Hepatocyte (in vitro differentiated cells): ENCODE measurements at regions not wholly inside any gene's neighbourhood (a gene's known extent, or its start where the extent isn't known, plus 50 kb on each side); places are given as distances from the start of the nearest gene placed in this dataset.

Experiments
- CTCF ChIP-seq: fragments of 200-600 bp; sonication (generic); IDR thresholded peaks from 2 replicates; pipeline ENCODE4 v1.5.1; 2016; ENCODE audit warnings: antibody characterized with exemption, mild to moderate bottlenecking; ENCODE audit not compliant: poor library complexity
- EZH2 ChIP-seq: fragments of 200-600 bp; sonication (generic); IDR thresholded peaks from 2 replicates; pipeline ENCODE4 v1.6.1; 2016; ENCODE audit warnings: antibody characterized with exemption, mild to moderate bottlenecking, borderline replicate concordance
- EZH2phosphoT487 ChIP-seq: fragments of 200-600 bp; sonication (generic); IDR thresholded peaks from one replicate; pipeline ENCODE4 v1.6.1; 2018; ENCODE audit warnings: antibody characterized with exemption, mild to moderate bottlenecking, low read depth, moderate library complexity; ENCODE audit not compliant: unreplicated experiment, severe bottlenecking

GRCh38 chr18:34549367-34549766, 160.7 kb upstream of the DTNA start:
- TF ChIP-seq CTCF (no peak), EZH2phosphoT487 (no peak), EZH2 (no peak)
